ENCODE measurements at regions not wholly inside any gene's neighbourhood (a gene's known extent, or its start where the extent isn't known, plus 50 kb on each side); places are given as distances from the start of the nearest gene placed in this dataset.

DNA sequence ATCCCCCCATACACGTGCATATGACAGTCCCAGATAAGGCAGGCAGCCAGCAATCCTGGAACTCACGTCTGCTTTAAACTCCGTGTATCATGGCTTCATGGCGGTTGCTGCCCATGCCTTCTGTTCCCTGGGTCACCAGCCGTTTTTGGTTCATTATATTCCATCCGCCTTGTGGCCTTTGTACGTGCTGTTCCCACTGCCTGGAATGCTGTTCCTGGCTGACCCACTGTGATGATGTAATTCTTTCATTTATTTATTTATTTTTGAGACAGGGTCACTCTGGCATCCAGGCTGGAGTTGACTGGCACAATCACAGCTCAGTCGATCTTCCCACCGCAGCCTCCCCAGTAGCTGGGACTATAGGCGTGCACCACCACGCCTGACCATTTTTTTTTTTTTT lies 136.7 kb upstream of the GSE1 start:
- no peaks in the 10 kb centered on the region for H3K79me2 ChIP-seq (ENCODE audit: insufficient read depth, low read length)
- in situ Hi-C loops (cut with HindIII; ENCODE audit: extremely low pct_ligation_motif_present, low pct_unique_long_range_greater_than_20kb) (no loop called here), intact Hi-C loops (cut with micrococcal nuclease; ENCODE audit: unreplicated experiment) (no loop called here)
- BruUV-seq (replicated peaks) = no TSS peak
- no peak for ATAC-seq
- POLR2A ChIA-PET = no interaction called here
- no peaks in the 10 kb centered on the region for H3K36me3 ChIP-seq (replicated peaks in 1 of 2; ENCODE audit: control insufficient read depth in 1 of 2, insufficient read depth in 2 of 2, low read length in 2 of 2)
- H3K27ac ChIP-seq (ENCODE audit: extremely low read length, insufficient read depth, low read length) = no peak overlapping the region
- CTCF ChIA-PET (ENCODE audit: low intra/inter-chr PET ratio, low total read pairs) = no interaction called here
- WGBS (ENCODE audit: low lambda C conversion rate) = 86% methylated on average over 10 of the region's 11 CpGs
- peaks cover 7 to 35% of the 10 kb centered on the region in 2 experiments for H3K27me3 ChIP-seq (ENCODE audit: control insufficient read depth in 1 of 2, insufficient read depth in 2 of 2, low read length in 2 of 2)
- TF ChIP-seq ZMYM3 (CRISPR knock-in tag; IDR thresholded peaks at IDR 0.05) (peak; percentile 47; the same call in 1 of the 2 replicates), SIX1 (CRISPR knock-in tag; IDR thresholded peaks at IDR 0.05; ENCODE audit: borderline replicate concordance) (no peak), MXI1 (IDR thresholded peaks at IDR 0.05; ENCODE audit: borderline replicate concordance, low read depth, low read length) (no peak), PTBP1 (IDR thresholded peaks at IDR 0.05; ENCODE audit: low read depth, low read length, poor library complexity, severe bottlenecking) (no peak), ZNF101 (CRISPR knock-in tag; IDR thresholded peaks at IDR 0.05; ENCODE audit: borderline replicate concordance, low read depth) (no peak)
- TF ChIP-seq, protein P1, sequence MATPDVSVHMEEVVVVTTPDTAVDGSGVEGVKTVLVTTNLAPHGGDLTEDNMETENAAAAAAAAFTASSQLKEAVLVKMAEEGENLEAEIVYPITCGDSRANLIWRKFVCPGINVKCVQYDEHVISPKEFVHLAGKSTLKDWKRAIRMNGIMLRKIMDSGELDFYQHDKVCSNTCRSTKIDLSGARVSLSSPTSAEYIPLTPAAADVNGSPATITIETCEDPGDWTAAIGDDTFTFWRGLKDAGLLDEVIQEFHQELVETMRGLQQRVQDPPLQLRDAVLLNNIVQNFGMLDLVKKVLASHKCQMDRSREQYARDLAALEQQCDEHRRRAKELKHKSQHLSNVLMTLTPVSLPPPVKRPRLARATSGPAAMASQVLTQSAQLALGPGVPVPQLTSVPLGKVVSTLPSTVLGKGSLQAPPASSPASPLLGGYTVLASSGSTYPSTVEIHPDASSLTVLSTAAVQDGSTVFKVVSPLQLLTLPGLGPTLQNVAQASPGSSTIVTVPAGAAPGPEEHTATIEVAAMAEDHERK (CRISPR knock-in tag; IDR thresholded peaks at IDR 0.05; ENCODE audit: low read depth) = no peak
- no peak overlapping the region for H3K9ac ChIP-seq (ENCODE audit: insufficient read depth, low read depth, low read length)
- no peak for DNase-seq (ENCODE audit: low spot score)
- no peak for FAIRE-seq
- peaks cover 18% of the 10 kb centered on the region for H3K4me1 ChIP-seq (ENCODE audit: insufficient read depth, low read length)
- H3K9me3 ChIP-seq (ENCODE audit: low read length) = no peaks in the 10 kb centered on the region
- no peak overlapping the region for H3K4me2 ChIP-seq (ENCODE audit: low read depth, low read length)
- H3K4me3 ChIP-seq (replicated peaks in 1 of 3; ENCODE audit: insufficient read depth in 1 of 3, low read depth in 2 of 3, low read length in 3 of 3) = no peak overlapping the region
- no peak overlapping the region for H2AFZ ChIP-seq (ENCODE audit: low read length)
- peaks cover 8% of the 10 kb centered on the region; the same call in 1 of the 2 replicates for H4K20me1 ChIP-seq (ENCODE audit: insufficient read depth, low read length)

DNA sequence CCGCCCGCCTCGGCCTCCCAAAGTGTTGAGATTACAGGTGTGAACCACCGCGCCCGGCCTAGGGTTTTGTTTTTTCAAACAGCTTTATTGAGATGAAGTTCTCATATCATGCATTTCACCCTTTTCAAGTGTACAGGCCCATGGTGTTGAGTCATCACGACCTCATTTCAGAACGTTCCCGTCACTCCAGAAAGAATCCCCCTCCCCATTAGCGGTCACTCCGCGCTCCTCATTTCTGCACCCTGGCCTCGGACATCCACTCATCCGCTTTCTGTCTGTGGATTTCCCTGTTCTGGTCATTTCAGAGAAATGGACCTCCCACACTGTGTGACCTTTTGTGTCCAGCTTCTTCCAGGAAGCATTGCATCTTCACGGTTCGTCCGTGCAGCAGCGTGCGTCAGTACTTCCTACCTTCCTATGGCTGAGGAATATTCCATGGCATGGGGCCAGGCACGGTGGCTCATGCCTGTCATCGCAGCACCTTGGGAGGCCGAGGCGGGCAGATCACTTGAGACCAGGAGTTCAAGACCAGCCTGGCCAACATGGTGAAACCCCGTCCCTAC lies 135.2 kb upstream of the GSE1 start:
- ChIA-PET CTCF (ENCODE audit: low intra/inter-chr PET ratio, low total read pairs) (no interaction called here), POLR2A (no interaction called here)
- no peak overlapping the region for H3K4me3 ChIP-seq (replicated peaks in 1 of 3; ENCODE audit: insufficient read depth in 1 of 3, low read depth in 2 of 3, low read length in 3 of 3)
- FAIRE-seq (no peak), DNase-seq (ENCODE audit: low spot score) (no peak), ATAC-seq (no peak)
- TF ChIP-seq, protein P2, sequence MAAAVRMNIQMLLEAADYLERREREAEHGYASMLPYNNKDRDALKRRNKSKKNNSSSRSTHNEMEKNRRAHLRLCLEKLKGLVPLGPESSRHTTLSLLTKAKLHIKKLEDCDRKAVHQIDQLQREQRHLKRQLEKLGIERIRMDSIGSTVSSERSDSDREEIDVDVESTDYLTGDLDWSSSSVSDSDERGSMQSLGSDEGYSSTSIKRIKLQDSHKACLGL (CRISPR knock-in tag; IDR thresholded peaks at IDR 0.05) = no peak
- no peak for TF ChIP-seq MAFG (CRISPR knock-in tag; IDR thresholded peaks at IDR 0.05)
- TF ChIP-seq, protein P3, sequence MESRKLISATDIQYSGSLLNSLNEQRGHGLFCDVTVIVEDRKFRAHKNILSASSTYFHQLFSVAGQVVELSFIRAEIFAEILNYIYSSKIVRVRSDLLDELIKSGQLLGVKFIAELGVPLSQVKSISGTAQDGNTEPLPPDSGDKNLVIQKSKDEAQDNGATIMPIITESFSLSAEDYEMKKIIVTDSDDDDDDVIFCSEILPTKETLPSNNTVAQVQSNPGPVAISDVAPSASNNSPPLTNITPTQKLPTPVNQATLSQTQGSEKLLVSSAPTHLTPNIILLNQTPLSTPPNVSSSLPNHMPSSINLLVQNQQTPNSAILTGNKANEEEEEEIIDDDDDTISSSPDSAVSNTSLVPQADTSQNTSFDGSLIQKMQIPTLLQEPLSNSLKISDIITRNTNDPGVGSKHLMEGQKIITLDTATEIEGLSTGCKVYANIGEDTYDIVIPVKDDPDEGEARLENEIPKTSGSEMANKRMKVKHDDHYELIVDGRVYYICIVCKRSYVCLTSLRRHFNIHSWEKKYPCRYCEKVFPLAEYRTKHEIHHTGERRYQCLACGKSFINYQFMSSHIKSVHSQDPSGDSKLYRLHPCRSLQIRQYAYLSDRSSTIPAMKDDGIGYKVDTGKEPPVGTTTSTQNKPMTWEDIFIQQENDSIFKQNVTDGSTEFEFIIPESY (CRISPR knock-in tag; IDR thresholded peaks at IDR 0.05) = 0 out of 2 replicates have a peak, but pooled peaks have one; percentile 28
- H3K27ac ChIP-seq (ENCODE audit: extremely low read length, insufficient read depth, low read length) = no peak overlapping the region
- no peak overlapping the region for H2AFZ ChIP-seq (ENCODE audit: low read length)
- intact Hi-C loops (cut with micrococcal nuclease; ENCODE audit: unreplicated experiment) (no loop called here), in situ Hi-C loops (cut with HindIII; ENCODE audit: extremely low pct_ligation_motif_present, low pct_unique_long_range_greater_than_20kb) (no loop called here)
- no peak overlapping the region for H3K4me2 ChIP-seq (ENCODE audit: low read depth, low read length)
- H3K27me3 ChIP-seq (ENCODE audit: control insufficient read depth in 1 of 2, insufficient read depth in 2 of 2, low read length in 2 of 2) = peaks cover 4 to 22% of the 10 kb centered on the region in 2 experiments
- no TSS peak for BruUV-seq (replicated peaks)
- no peaks in the 10 kb centered on the region for H3K36me3 ChIP-seq (replicated peaks in 1 of 2; ENCODE audit: control insufficient read depth in 1 of 2, insufficient read depth in 2 of 2, low read length in 2 of 2)
- no peaks in the 10 kb centered on the region for H3K79me2 ChIP-seq (ENCODE audit: insufficient read depth, low read length)
- H3K4me1 ChIP-seq (ENCODE audit: insufficient read depth, low read length) = peaks cover 3% of the 10 kb centered on the region
- no peak overlapping the region for H3K9ac ChIP-seq (ENCODE audit: insufficient read depth, low read depth, low read length)
- H4K20me1 ChIP-seq (ENCODE audit: insufficient read depth, low read length) = no peaks in the 10 kb centered on the region
- 83% methylated on average over 24 of the region's 24 CpGs for WGBS (ENCODE audit: low lambda C conversion rate)
- no peaks in the 10 kb centered on the region for H3K9me3 ChIP-seq (ENCODE audit: low read length)
